ENCODE measurements at regions not wholly inside any gene's neighbourhood (a gene's known extent, or its start where the extent isn't known, plus 50 kb on each side); places are given as distances from the start of the nearest gene placed in this dataset.

- H3K27me3 ChIP-seq (ENCODE audit: control insufficient read depth, insufficient read depth, low read length): no peaks in the 10 kb centered on the region
- ATAC-seq (no peak), DNase-seq (ENCODE audit: low read depth, low spot score) (no peak)
- in situ Hi-C loops (cut with HindIII; ENCODE audit: low pct_unique_long_range_greater_than_20kb, low sequenced_read_pairs) (no loop called here), intact Hi-C loops (cut with micrococcal nuclease; ENCODE audit: unreplicated experiment) (no loop called here)
- H3K4me1 ChIP-seq (ENCODE audit: control insufficient read depth, insufficient read depth, low read length): no peaks in the 10 kb centered on the region
- TF ChIP-seq SIN3A (IDR thresholded peaks at IDR 0.05; ENCODE audit: borderline replicate concordance, insufficient read depth, low read depth, low read length) (no peak), POLR2AphosphoS5 (IDR thresholded peaks at IDR 0.05; ENCODE audit: low read depth, low read length) (no peak), REST (IDR thresholded peaks at IDR 0.05; ENCODE audit: insufficient read depth in 1 of 2, low read depth in 2 of 2, low read length in 1 of 2) (no peak), CTCF (IDR thresholded peaks at IDR 0.05) (no peak), TCF7L2 (IDR thresholded peaks at IDR 0.05; ENCODE audit: low read depth, low read length) (no peak)
- H3K36me3 ChIP-seq (ENCODE audit: control insufficient read depth, insufficient read depth, low read length): no peaks in the 10 kb centered on the region
- H3K9me3 ChIP-seq (ENCODE audit: control insufficient read depth, insufficient read depth, low read depth, low read length): no peaks in the 10 kb centered on the region
- BruUV-seq (replicated peaks): no TSS peak
- ChIA-PET CTCF (no interaction called here), POLR2A (interaction anchor here (0.7 kb wide), 1 partner anchor 351 kb away, joined by 5 read pairs; no protein-coding TSS in a partner anchor)
- no peak overlapping the region for H3K4me3 ChIP-seq (ENCODE audit: low read depth in 2 of 2, low read length in 2 of 2)
- no peak overlapping the region for H3K27ac ChIP-seq (ENCODE audit: low read length)
Measured at GRCh38 chr11:130550984-130551383, 102.5 kb downstream of the ADAMTS15 start.

DNA sequence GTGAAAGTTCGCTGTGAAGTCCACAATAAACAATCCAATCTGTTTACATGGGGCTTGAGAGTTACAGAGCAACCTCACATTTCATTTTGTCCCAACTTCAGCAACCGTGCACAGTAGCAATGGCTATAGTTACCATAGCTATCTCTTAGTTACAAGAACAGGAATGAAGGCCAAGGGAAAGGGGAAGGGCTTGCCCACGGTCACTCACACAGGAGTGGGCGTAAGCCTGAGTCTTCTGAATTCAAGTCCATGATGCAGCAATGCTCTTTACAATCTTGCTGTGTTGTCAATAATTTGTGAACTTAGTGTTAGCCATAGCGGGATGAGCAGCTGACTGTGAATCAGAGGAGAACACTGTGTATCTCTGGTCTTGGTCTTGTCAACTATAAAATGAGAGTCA, 102.9 kb downstream of the ADAMTS15 start:
- ChIA-PET CTCF (no interaction called here), POLR2A (interaction anchor here (0.7 kb wide), 1 partner anchor 351 kb away, joined by 5 read pairs; no protein-coding TSS in a partner anchor)
- Histone ChIP-seq H3K4me3 (ENCODE audit: low read depth in 2 of 2, low read length in 2 of 2) (no peak overlapping the region), H3K9me3 (ENCODE audit: control insufficient read depth, insufficient read depth, low read depth, low read length) (no peaks in the 10 kb centered on the region), H3K27me3 (ENCODE audit: control insufficient read depth, insufficient read depth, low read length) (no peaks in the 10 kb centered on the region), H3K4me1 (ENCODE audit: control insufficient read depth, insufficient read depth, low read length) (no peaks in the 10 kb centered on the region), H3K36me3 (ENCODE audit: control insufficient read depth, insufficient read depth, low read length) (no peaks in the 10 kb centered on the region), H3K27ac (ENCODE audit: low read length) (no peak overlapping the region)
- no peak for DNase-seq (ENCODE audit: low read depth, low spot score)
- no TSS peak for BruUV-seq (replicated peaks)
- in situ Hi-C loops (cut with HindIII; ENCODE audit: low pct_unique_long_range_greater_than_20kb, low sequenced_read_pairs): no loop called here
- intact Hi-C loops (cut with micrococcal nuclease; ENCODE audit: unreplicated experiment): no loop called here
- TF ChIP-seq POLR2AphosphoS5 (IDR thresholded peaks at IDR 0.05; ENCODE audit: low read depth, low read length) (no peak), SIN3A (IDR thresholded peaks at IDR 0.05; ENCODE audit: borderline replicate concordance, insufficient read depth, low read depth, low read length) (no peak), CTCF (IDR thresholded peaks at IDR 0.05) (no peak), REST (IDR thresholded peaks at IDR 0.05; ENCODE audit: insufficient read depth in 1 of 2, low read depth in 2 of 2, low read length in 1 of 2) (no peak), TCF7L2 (IDR thresholded peaks at IDR 0.05; ENCODE audit: low read depth, low read length) (no peak)
- no peak for ATAC-seq

Data from Panc1 (cell line).